NT2/D1 (cell line): ENCODE measurements at regions not wholly inside any gene's neighbourhood (a gene's known extent, or its start where the extent isn't known, plus 50 kb on each side); places are given as distances from the start of the nearest gene placed in this dataset.

Experiments
- DNase-seq: peaks from one replicate; pipeline ENCODE4 v3.0.0-alpha.2; 2011; ENCODE audit warnings: low read depth, low spot score
- H3K27me3 ChIP-seq: 2 replicates; pipeline ENCODE4 v1.6.0; 2011; ENCODE audit warnings: mild to moderate bottlenecking; ENCODE audit not compliant: insufficient read length, insufficient read depth
- H3K36me3 ChIP-seq: 2 replicates; pipeline ENCODE4 v1.6.1; 2011; ENCODE audit warnings: mild to moderate bottlenecking, low read length, mixed read lengths; ENCODE audit not compliant: insufficient read depth, insufficient read length
- H3K4me1 ChIP-seq: 2 replicates; pipeline ENCODE4 v1.5.1; 2011; ENCODE audit not compliant: insufficient read depth, insufficient read length
- H3K4me3 ChIP-seq: 2 replicates; pipeline ENCODE4 v1.5.1; 2011; ENCODE audit warnings: low read depth; ENCODE audit not compliant: insufficient read length
- H3K9ac ChIP-seq: 2 replicates; pipeline ENCODE4 v1.6.0; 2011; ENCODE audit warnings: low read depth; ENCODE audit not compliant: insufficient read length
- H3K9me3 ChIP-seq: 2 replicates; pipeline ENCODE4 v1.5.1; 2011; ENCODE audit warnings: mild to moderate bottlenecking, low read length; ENCODE audit not compliant: insufficient read depth
- SUZ12 ChIP-seq: IDR thresholded peaks from 2 replicates; pipeline ENCODE4 v1.6.1; 2011; ENCODE audit not compliant: insufficient read length, insufficient read depth; ENCODE audit errors: extremely low read depth
- YY1 ChIP-seq: IDR thresholded peaks from 2 replicates; pipeline ENCODE4 v1.6.1; 2011; ENCODE audit not compliant: insufficient read length, insufficient read depth
- ZNF274 ChIP-seq: IDR thresholded peaks from 2 replicates; pipeline ENCODE4 v1.6.1; 2011; ENCODE audit warnings: mild to moderate bottlenecking, low read depth, low read length

- TF ChIP-seq SUZ12, result no peak
- TF ChIP-seq ZNF274, result no peak
- no peak for TF ChIP-seq YY1
- H3K9me3 ChIP-seq, result peaks cover 17% of the 10 kb centered on the region; the same call in 1 of the 2 replicates
- no peak for DNase-seq
- H3K4me1 ChIP-seq, result no peaks in the 10 kb centered on the region
- H3K4me3 ChIP-seq, result no peak overlapping the region
- H3K9ac ChIP-seq, result no peak overlapping the region
- no peaks in the 10 kb centered on the region for H3K27me3 ChIP-seq
- H3K36me3 ChIP-seq, result no peaks in the 10 kb centered on the region
Measured at GRCh38 chr7:46459942-46460341, 538.9 kb upstream of the IGFBP3 start.

DNA sequence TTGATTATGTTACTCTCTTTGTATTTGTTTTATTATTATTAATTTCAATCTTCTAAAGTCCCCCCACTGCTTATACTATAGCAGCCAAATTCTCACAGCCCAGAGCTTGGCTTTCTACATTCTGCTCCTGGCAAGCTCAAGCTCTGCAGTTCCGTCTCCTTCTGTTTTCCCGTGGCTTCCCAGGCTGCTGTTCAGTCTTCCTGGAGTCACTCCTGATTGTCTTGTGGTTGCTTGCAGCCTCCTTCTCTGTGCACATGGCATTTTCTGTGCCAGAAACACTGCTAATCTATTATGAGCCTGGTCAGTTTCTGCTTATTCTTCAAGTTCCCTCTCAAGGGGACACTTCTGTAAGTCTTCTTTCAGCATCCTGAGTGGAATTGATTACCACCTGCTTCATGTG, 533.7 kb upstream of the IGFBP3 start:
- no peak for DNase-seq
- no peaks in the 10 kb centered on the region for H3K36me3 ChIP-seq
- H3K27me3 ChIP-seq, result no peaks in the 10 kb centered on the region
- no peak for TF ChIP-seq SUZ12
- no peak for TF ChIP-seq ZNF274
- no peak for TF ChIP-seq YY1
- no peak overlapping the region for H3K4me3 ChIP-seq
- no peaks in the 10 kb centered on the region for H3K4me1 ChIP-seq
- H3K9ac ChIP-seq, result no peak overlapping the region
- no peaks in the 10 kb centered on the region for H3K9me3 ChIP-seq

- Histone ChIP-seq H3K4me1 (no peaks in the 10 kb centered on the region), H3K4me3 (no peak overlapping the region), H3K9ac (no peak overlapping the region), H3K27me3 (no peaks in the 10 kb centered on the region), H3K9me3 (no peaks in the 10 kb centered on the region), H3K36me3 (no peaks in the 10 kb centered on the region)
- TF ChIP-seq YY1 (no peak), SUZ12 (no peak), ZNF274 (no peak)
- DNase-seq, result no peak
Measured at GRCh38 chr7:46452561-46453135, 531.6 kb upstream of the IGFBP3 start.

- Histone ChIP-seq H3K9me3 (no peaks in the 10 kb centered on the region), H3K36me3 (no peaks in the 10 kb centered on the region), H3K9ac (no peak overlapping the region), H3K4me1 (no peaks in the 10 kb centered on the region), H3K4me3 (no peak overlapping the region), H3K27me3 (no peaks in the 10 kb centered on the region)
- TF ChIP-seq SUZ12 (no peak), ZNF274 (no peak), YY1 (no peak)
- DNase-seq, result no peak
Measured at GRCh38 chr7:46451846-46452245, 530.8 kb upstream of the IGFBP3 start.

GRCh38 chr7:46450886-46451285, 529.8 kb upstream of the IGFBP3 start:
- no peaks in the 10 kb centered on the region for H3K27me3 ChIP-seq
- no peak for TF ChIP-seq ZNF274
- no peak overlapping the region for H3K9ac ChIP-seq
- H3K9me3 ChIP-seq, result no peaks in the 10 kb centered on the region
- H3K4me1 ChIP-seq, result no peaks in the 10 kb centered on the region
- no peaks in the 10 kb centered on the region for H3K36me3 ChIP-seq
- no peak for DNase-seq
- no peak overlapping the region for H3K4me3 ChIP-seq

GRCh38 chr7:46450425-46450824, 529.4 kb upstream of the IGFBP3 start:
- Histone ChIP-seq H3K27me3 (no peaks in the 10 kb centered on the region), H3K36me3 (no peaks in the 10 kb centered on the region), H3K9ac (no peak overlapping the region), H3K9me3 (no peaks in the 10 kb centered on the region), H3K4me1 (no peaks in the 10 kb centered on the region), H3K4me3 (no peak overlapping the region)
- TF ChIP-seq ZNF274, result no peak
- no peak for TF ChIP-seq YY1
- no peak for TF ChIP-seq SUZ12
- DNase-seq, result no peak

DNA sequence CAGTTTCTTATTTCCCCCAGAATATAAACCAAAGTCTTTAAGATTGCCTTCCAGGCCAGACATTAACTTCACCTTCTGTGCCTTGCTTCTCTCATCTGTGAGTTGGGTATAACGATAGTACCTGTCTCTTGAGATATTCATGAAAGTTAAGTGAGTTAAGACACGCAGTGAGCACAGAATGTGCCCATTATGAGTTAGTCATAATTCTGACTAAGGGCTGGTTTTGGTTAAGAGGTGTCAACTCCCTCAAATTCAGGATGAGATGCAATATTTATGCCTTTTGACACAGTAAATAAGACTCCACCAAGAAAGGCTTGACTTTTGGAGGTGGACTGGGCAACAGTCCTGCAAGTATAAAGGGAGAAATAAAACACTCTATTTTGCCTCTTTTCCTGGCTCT, 528.7 kb upstream of the IGFBP3 start:
- Histone ChIP-seq H3K4me3 (no peak overlapping the region), H3K4me1 (no peaks in the 10 kb centered on the region), H3K27me3 (no peaks in the 10 kb centered on the region), H3K9me3 (no peaks in the 10 kb centered on the region), H3K9ac (no peak overlapping the region), H3K36me3 (no peaks in the 10 kb centered on the region)
- TF ChIP-seq ZNF274, result no peak
- TF ChIP-seq YY1, result no peak
- TF ChIP-seq SUZ12, result no peak
- DNase-seq, result no peak

DNA sequence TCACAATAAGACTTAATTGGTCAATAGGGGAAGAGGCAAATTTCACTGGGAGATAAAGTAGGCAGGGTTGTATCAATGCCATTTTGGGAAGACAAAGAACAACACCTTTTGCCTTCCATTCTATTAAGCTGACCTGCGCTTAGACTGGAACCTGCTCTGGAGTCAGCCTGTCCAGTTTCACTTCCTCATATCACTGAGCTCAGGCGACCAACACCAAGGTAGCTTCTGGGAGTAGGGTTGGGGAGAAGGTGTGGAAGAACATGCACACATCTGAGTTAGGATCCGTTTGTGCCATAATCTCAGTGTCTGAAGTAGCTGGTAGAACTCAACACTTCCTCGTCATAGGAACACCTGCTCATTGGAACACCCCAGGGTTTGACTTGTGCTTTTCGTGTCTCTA, 527.4 kb upstream of the IGFBP3 start:
- TF ChIP-seq YY1 (no peak), SUZ12 (no peak), ZNF274 (no peak)
- Histone ChIP-seq H3K4me1 (no peaks in the 10 kb centered on the region), H3K9me3 (no peaks in the 10 kb centered on the region), H3K27me3 (no peaks in the 10 kb centered on the region), H3K9ac (no peak overlapping the region), H3K4me3 (no peak overlapping the region), H3K36me3 (no peaks in the 10 kb centered on the region)
- DNase-seq, result no peak
